ENCODE measurements at regions not wholly inside any gene's neighbourhood (a gene's known extent, or its start where the extent isn't known, plus 50 kb on each side); places are given as distances from the start of the nearest gene placed in this dataset.

GRCh38 chr22:49243335-49243734, 584.3 kb downstream of the BRD1 start:
- no peak for DNase-seq

- DNase-seq, result no peak
Observed at GRCh38 chr22:49242480-49242879, 585.2 kb downstream of the BRD1 start.

GRCh38 chr22:49241174-49241851, 586.4 kb downstream of the BRD1 start:
- no peak for DNase-seq

DNA sequence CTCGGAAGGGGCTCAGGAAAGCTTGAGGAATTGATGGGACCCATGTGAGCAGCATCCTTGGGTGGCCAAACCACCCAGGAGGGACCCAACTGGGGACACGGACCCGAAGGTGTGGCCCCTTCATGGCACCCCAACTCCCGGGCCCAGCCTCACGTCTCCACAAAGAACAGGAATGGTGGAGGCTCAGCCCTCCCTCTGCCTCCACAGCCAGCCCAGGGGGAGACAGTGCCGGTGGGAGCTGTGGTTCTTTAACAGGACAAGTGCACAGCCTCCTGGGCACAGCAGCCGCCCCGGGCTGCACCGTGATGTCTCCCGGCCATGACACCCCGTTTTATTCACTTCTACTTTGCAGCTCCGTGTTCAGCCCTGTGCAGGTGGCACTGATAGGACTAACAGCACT, 587.2 kb downstream of the BRD1 start:
- DNase-seq, result no peak

GRCh38 chr22:49240016-49240380, 587.7 kb downstream of the BRD1 start:
- DNase-seq, result no peak

DNA sequence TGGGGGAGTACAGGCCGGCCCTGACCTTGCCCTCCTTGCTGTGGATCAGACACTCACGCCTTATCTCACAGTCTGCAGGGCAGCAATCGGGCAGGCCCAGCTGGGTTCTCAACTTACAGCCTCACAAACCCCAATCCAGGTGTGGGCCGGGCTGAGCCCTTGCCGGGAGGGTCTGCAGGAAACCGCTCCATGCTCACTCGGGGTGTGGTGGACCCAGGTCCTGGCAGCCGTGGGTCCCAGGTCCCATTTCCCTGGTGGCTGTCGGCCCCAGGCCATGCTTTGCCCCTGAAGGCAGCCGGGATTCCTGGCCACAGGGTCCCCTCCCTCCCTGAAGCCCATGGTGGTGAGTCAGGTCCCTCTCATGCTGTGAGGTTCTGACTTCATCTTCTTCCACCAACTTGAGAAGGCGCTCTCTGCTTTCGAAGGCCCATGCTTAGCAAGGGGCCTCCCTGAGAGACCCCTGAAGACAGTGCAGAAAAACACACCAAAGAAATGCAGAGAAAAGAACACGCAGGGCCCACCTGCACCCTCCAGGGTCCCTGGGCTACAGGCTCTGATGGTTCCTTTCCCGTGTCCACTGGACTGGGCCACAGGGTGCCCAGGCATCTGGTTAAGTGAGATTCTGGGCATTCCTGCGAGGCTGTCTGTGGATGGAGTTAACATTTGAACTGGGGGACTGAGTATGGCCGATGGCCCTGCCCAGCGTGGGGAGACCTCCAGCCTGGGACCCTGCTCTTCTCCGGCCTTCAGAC, 588.2 kb downstream of the BRD1 start:
- no peak for DNase-seq

DNA sequence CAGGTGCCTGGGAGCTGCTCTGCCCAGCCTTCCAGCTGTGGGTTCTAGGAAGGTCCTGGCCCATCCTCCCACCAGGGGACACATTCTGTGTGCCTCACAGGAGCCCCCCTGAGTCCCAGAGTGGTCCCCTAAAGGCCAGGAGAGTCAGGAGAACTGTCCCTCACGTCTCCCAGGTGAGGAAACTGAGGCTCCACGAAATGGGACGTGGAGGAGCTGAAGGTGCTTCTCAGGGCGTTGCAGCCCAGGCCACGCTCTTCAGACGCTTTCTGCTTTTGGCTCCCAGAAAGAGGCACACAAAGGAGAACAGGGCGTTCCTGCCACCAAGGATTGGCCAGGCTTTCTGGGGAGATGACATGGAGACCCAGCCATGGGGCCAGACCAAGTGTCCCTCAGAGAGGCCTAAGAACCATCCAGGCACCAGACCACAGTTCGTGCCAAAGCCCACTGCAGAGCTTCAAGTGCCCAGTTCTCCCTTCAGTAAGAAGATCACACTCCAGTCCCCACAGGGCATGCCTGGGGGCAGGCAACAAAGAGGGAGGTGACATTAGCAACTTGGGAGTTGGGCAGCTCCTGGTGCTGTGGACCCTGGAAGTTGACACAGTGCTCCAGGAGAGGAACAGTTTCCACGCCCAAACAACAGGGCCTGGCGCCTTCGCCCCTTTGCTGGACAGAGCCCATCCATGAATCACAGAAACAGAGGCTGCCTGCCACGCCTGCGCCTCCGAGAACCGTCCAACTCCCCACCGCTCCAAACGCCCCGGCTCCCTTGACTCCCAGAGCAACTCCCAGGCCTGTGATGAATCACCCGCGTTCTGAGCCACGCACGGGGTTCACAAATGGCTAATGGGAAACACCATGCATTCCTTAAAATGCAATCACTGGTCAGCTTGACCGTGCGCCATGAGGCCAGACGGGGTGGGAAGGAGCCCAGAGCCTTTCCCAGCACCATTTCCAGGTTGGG, 589.2 kb downstream of the BRD1 start:
- DNase-seq, result no peak

DNA sequence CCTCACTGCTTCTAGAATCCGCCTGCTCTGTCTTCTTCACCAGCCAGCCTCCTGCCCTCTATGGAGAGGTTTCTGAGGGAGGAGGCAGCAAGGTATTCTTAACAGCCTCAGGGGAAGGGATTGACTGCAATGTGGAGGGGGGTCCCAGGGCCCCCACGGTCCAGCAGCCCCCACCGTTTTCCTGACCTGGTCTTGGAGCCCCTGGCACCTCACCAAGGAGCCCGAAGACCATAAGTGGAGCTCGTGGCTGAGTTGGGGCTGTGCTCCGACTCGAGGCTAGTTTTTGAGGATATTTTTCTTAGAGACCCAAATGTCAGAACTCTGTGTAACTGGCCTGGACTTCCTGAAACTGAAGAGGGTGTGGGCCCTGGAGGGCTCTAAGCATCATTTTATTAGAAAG, 590.0 kb downstream of the BRD1 start:
- DNase-seq, result no peak

GRCh38 chr22:49237279-49237678, 590.4 kb downstream of the BRD1 start:
- DNase-seq, result no peak

DNA sequence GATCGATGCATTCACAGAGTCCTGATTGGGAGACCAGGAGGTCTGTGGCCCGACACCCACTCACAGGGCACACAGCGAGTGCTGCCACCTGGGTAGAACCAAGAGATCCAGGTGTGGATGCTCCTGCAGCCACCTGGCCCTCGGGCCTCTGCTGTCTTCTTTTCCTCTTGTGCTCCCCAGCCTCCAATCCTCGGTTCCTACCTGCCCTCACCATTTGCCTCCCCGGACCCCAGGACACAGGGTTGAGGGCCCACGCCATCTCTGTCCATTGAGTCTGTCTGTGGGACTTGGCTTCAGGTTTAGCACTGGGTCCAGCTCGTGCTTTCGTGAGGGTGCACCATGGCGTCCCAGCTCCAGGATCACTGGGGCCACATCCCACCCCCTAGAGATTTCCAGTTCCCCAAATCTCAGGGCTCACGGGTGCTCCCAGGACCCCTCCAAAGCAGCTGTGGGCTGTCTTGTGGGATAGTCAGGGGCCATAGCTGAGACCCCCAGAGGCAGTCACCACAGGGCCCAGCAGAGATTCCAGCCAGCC, 591.1 kb downstream of the BRD1 start:
- no peak for DNase-seq

DNA sequence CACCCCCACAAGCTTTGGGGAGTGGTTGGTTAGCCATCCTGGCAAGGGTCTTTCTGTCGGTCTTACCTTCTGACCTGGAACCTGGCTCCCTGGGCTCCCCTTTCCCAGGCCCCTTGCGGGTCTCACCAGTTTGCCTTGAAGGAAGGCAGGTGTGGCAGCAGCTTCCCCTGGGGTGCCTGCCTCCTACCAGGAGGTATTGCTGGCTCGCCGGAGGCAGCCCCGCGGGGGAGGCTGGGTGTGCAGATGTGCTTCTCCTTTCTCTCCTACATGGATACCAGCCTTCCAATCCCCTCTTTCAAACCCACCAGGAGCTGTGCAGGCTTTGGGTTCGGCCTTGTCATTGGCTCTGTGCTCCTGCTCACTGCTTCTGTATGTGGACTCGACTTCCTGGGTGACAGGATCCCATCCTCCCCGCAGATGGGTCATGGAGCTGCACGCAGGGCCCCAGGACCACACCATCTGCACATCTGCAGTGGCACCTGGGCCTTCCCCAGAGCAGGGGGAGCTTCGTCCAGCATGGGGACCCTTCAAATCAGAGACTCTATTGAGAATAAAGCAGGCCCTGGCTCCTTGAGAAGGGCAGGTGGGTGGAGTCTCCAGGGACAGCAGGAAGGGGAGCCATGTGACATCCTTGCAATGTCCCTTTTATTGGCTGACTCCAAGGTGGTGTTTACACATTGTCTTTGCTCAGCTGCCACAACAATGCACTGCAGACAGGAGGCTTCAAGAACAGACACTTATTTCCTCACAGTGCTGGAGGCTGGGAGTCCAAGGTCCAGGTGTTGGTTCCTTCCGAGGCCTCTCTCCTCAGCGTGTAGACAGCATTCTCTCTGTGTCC, 592.0 kb downstream of the BRD1 start:
- no peak for DNase-seq

GRCh38 chr22:49234459-49234858, 593.2 kb downstream of the BRD1 start:
- no peak for DNase-seq

DNA sequence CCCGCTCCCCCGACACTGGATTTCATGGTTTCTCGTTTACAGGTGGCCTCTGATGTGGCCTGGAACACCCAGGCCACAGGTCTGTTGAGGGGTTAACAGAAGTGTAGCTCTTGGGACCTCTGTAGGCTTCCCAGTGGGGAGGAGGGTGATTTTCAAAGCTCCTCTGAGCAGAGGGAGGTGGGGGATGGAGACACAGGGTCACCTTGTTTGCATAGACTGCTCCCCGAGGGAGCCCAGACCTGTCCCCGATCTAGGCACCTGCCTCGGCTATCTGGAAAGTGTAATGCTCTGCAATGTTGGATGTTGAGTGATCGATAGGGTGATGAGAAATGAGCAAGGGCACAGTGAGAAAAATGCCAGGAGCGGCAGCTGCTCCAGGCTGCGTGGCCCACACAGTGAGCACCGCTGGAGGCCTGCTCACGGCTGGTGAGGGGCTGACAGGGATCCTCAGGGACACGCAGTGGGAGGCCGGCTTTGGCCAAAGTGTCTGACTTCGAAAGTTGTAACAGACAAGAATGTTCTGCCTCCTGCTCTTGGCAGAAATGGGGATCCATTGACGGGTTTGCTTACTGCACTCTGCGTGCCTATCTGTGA, 594.1 kb downstream of the BRD1 start:
- DNase-seq, result no peak

DNA sequence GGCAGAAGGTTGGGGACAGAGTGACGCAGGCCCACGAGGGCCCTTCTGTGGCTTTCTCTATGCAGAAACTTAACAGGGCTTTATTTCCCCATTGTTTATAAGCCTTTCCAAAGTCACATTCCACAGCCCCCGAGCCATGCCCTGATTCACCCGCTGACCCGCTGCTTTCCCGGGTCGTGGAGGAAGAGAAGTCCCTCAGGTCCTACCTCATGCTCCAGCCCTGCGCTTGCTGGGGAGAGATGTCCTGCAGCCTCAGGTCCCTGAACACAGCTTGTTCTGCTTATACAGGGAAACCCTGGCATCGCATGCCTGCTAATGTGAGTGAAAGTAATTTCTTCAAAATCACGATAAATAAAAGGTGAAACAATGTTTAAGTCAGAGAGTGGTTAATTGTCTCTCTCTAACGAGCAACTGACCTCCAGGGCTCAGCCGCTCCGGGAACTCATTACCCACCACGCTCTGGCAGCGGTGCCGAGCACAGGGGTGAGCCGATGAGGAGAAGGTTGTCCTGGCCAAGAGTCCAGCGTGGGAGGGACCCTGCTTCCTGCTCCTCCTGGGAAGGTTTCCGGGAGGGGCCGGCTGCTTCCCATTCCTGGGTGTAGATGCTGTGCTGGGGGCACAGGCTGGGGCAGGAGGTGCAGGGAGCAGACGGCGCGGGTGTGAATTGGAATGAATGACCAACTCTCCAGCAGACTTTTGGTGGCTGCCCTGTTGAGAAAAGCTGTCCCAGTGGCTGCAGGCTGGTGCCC, 595.2 kb downstream of the BRD1 start:
- no peak for DNase-seq

- DNase-seq, result no peak
Observed at GRCh38 chr22:49230194-49230577, 597.5 kb downstream of the BRD1 start.

DNA sequence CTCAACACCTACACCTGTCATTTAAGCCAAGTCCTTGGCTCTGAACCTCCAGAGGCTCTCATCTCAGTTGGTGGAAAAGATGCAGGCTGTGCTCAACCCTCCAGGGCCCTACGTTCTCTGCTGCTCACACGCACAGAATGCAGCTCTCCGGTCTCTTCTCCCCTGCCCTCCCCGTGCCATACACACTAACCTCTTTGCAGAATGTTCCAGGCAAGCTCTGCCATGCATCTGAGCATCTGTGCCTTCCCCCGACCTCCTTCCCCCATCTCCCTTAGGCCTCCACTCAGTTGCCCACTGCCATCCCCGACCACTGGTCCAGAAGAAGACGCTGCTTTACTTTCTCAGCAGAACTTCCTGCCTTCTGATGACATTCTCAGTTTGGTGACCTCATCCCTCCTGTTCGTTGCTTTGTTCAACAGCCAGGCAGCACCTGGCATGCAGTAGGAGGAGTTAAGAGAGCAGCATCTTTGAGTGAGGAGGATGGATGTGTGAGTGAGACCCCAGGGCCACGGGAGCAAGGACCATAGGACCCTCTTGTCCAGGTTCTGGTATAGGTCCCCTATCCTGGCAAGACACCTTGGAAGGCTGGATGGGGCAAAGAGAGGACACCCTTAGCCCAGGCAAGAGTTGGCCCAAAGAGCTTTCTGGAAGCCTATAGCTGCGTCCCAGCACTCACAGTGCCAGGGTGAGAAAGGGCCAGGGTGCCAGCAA, 598.0 kb downstream of the BRD1 start:
- no peak for DNase-seq

GRCh38 chr22:49228431-49229037, 599.1 kb downstream of the BRD1 start:
- DNase-seq, result no peak

- DNase-seq, result no peak
Observed at GRCh38 chr22:49227670-49228069, 600.0 kb downstream of the BRD1 start.

- no peak for DNase-seq
Observed at GRCh38 chr22:49226096-49226495, 601.6 kb downstream of the BRD1 start.

DNA sequence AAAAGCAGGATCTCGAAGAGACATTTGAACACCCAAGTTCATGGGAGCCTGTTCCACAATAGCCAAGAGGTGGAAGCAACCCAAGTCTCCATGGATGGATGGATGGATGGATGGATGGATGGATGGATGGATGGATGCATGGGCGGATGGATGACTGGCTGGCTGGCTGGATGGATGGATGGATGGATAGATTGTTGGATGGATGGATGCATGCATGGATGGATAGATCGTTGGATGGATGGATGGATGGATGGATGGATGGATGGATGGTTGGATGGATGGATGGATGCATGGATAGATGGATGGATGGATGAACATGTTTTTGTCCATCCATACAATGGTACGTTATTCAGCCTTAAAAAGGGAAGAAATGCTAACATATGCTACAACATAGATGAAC, 603.4 kb downstream of the BRD1 start:
- no peak for DNase-seq

Data from CD4-positive, alpha-beta T cell treated with Interleukin-21 for 1 hour (primary cell).